GM12878 (cell line): ENCODE measurements at regions not wholly inside any gene's neighbourhood (a gene's known extent, or its start where the extent isn't known, plus 50 kb on each side); places are given as distances from the start of the nearest gene placed in this dataset.

Source experiments
- JUND ChIP-seq: IDR thresholded peaks from 2 replicates; pipeline ENCODE4 v1.6.1; 2012; ENCODE audit warnings: low read depth, mild to moderate bottlenecking, low read length, improper control_type of control experiment, moderate library complexity
- NFIC ChIP-seq: IDR thresholded peaks from 2 replicates; pipeline ENCODE4 v1.6.1; 2012; ENCODE audit warnings: low read depth, mild to moderate bottlenecking, inconsistent platforms, low read length, moderate library complexity
- SIN3A ChIP-seq: IDR thresholded peaks from 2 replicates; pipeline ENCODE4 v1.6.1; 2012; ENCODE audit warnings: low read depth, low read length, improper control_type of control experiment

GRCh38 chr1:91624331-91624730, 123.7 kb downstream of the CDC7 start:
- no peak for TF ChIP-seq SIN3A
- TF ChIP-seq NFIC: no peak
- no peak for TF ChIP-seq JUND
